NCI-H2171 treated with DMSO at 0.1 percent for 48 hours (cell line): ENCODE measurements at regions not wholly inside any gene's neighbourhood (a gene's known extent, or its start where the extent isn't known, plus 50 kb on each side); places are given as distances from the start of the nearest gene placed in this dataset.
"Not testable (repeated sequence)": the region's sequence is repeated elsewhere in the genome, so short reads cannot be mapped to it uniquely, and the experiment has no call there.

Experiments
- DNase-seq: peaks from one replicate; lab custom pipeline; 2025; lab: John Stamatoyannopoulos, UW

GRCh38 chr9:17846948-17847655 is 268.2 kb downstream of the SH3GL2 start:
- DNase-seq, result peak; percentile 21

GRCh38 chr9:17847908-17848307 is 269.0 kb downstream of the SH3GL2 start:
- no peak for DNase-seq

DNA sequence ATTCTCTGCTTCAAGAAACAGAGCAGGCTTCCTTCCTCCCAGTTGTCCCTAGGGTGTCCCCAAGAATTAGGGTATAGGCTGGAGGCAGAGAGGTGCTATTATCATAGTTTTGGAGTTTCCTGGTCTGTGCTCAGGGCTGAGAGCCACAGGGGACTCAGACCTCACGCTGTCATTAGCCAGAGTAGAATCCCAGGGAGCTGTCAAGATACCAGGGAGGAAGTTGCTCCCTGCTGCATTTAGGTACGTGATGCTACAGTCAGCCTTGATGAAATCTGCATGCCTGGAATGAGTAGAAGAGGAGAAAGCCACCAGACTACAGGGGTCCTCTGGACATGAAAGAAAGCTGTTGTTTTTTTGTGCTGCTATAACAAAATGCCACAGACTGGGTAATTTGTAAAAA is 273.2 kb downstream of the SH3GL2 start:
- no peak for DNase-seq

DNA sequence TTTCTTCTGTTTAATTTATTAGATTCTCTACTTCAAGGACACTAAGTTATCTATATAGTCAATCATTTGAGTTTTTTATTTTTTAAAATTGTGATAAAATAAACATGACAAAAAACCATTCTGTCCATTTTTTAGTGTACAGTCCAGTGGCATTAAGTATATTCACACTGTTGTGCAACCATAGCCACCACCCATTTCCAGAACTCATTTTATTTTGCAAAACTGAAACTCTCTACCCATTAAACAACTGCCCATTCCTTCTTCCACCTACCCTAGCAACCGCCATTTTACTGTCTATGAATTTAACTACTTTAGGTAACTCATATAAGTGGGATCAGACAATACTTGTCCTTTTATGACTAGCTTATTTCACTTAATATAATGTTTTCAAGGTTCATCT is 275.6 kb downstream of the SH3GL2 start:
- no peak for DNase-seq

DNA sequence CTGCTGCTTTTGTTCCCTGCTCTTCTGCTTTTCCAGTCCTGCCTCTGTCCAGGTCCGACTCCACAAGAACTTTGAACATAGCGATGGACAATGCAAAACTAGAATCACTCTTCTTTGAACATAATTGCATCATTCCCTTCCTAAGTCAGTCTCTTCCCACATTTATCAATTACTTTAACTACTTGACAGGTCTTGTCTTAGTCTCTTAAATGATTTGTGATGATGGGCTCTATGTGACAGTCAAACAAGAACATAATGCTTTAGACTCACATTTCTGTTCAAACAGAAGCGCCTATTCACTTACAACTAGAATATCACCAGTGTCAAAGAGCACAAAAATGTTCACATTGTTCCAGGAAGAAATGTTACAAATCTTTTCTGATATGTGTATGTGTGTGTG is 278.1 kb downstream of the SH3GL2 start:
- no peak for DNase-seq

DNA sequence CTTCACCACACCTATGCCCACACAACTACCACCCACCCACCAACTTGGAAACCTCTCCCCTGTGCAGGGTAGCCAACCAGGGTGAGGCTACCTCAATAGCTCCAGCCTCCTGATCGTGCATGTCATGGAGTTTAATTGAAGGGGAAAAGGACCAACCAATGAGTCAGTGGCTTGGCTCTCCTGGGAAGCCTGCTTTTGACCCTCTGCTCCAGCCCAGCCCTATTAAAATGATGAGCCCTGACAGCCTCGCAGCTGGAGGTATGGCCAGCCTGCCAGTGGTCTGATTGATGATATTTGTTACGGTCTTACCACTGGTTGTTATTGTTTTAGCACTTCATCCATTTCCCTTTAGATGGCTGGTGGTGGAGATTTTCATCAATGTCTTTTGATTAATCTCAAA is 280.4 kb downstream of the SH3GL2 start:
- no peak for DNase-seq

GRCh38 chr9:17859987-17860386 is 281.1 kb downstream of the SH3GL2 start:
- no peak for DNase-seq

GRCh38 chr9:17862101-17862500 is 283.2 kb downstream of the SH3GL2 start:
- DNase-seq, result no peak

GRCh38 chr9:17862629-17863028 is 283.8 kb downstream of the SH3GL2 start:
- no peak for DNase-seq

GRCh38 chr9:17863213-17863883 is 284.5 kb downstream of the SH3GL2 start:
- DNase-seq, result no peak

GRCh38 chr9:17863924-17864323 is 285.1 kb downstream of the SH3GL2 start:
- no peak for DNase-seq

- no peak for DNase-seq
These were observed 286.1 kb downstream of the SH3GL2 start for GRCh38 chr9:17864951-17865350.

DNA sequence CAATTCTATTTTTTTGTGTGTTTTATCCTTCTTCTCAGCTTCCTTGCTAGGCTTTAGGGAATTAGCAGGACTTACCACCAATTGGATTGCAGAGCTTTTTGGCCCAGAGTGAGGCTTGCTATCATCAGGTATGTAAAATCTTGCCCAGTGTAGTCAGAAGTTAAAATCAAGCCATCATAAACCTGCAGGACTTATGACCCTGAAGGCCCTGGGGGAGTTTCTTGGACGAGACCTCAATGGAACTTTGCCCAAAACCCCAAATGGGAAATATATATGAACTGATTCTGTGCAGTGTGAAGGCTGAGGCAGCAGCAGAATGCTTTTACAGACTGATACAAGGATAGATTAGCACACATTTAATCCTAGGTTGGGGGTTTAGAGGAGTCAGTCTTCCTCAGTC is 287.0 kb downstream of the SH3GL2 start:
- no peak for DNase-seq

DNA sequence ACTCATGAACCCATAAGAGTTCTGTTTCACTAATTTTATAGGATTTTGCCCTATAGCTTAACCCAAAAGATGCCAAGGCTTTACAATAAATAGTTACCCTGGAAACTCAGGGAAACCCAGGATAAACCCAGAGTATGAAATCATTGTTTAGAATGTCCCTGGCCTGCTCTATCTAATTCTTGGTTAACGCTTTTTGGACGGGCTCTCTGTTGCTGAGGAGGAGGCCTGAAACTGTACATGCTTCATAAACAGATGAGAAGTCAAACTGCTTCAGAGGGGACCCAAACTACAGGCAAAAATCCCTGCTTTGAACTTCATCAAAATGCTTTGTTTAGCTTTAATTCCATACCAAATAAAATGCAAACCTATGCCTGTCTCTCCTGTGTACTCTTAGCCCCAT is 291.9 kb downstream of the SH3GL2 start:
- no peak for DNase-seq

- DNase-seq, result no peak
These were observed 292.5 kb downstream of the SH3GL2 start for GRCh38 chr9:17871213-17871890.

DNA sequence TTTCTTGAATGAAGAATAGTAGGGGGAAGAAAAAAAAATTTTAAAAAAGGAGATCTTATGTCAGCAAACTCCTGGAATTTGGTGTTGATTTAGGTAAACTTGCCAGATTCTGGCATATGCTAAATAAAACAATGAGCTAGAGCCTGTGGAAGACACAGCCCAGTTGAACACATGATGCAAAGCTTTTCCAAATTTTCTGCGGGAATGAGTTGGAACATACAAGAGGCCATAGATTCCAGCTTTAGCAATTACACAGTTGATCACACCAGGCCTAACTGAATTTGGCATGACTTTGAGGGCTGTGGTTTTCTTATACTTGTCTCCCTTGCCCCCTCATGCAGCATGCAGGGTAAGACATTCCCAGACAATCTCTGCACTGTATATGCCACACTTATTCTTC is 297.0 kb downstream of the SH3GL2 start:
- DNase-seq, result no peak

GRCh38 chr9:17876687-17877086 is 297.8 kb downstream of the SH3GL2 start:
- no peak for DNase-seq

DNA sequence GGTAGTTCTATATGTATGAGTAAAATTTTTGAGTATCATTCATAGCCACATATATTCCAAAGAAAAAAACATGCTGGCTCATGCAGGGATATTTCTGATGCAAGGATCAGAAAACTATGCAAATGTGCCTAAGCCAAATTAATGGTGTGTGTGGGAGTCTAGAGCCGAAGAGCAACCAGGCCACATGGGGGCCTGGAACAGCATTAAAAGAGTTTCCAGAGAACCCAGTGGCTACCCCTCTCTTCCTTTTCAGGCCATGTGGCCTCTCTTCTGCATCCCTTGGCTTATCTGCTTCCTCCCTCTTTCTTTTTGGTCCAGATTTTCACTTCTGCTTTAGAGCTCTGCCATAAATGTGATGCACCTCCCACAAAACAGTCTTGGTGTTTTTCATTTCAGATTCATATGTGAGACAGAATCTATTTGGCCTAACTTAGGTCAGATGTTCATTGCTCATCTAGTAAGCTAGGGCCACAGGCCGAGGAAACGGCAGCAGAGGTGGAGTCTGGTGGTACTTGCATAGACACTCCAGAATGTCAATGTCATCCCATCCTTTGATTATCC is 300.0 kb downstream of the SH3GL2 start:
- no peak for DNase-seq

DNA sequence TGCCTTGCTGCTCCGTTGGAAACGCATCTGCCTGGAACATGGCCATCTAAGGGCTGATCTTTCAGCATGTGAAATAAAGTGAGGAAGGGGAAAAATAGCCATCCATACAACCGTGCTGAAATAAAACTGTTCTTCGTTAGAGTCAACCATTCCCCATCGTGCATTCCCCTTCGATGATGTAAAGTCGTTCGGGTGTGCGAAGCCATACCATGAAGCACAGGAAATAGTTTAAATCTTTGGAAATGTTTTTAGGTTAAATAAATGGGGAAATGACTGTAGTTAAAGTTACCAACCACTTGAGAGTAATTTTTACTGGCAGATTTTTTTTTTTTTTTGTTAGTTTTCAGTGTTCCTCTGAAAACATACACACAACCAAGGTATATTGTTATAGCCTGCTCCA is 302.5 kb downstream of the SH3GL2 start:
- no peak for DNase-seq

- DNase-seq, result no peak
These were observed 304.1 kb downstream of the SH3GL2 start for GRCh38 chr9:17882688-17883594.

- no peak for DNase-seq
These were observed 309.2 kb downstream of the SH3GL2 start for GRCh38 chr9:17888066-17888465.

DNA sequence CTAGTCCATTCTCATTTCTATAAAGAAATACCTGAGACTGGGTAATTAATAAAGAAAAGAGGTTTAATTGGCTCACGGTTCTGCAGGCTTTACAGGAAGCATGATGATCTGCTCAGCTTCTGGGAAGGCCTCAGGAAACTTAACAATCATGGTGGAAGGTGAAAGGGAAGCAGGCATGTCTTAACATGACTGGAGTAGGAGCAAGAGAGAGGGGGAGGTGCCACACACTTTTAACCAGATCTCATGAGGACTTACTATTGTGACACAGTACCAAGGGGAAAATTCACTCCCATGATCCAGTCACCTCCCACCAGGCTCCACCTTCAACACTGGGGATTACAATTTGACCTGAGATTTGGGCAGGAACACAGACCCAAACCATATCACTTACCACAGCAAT is 310.1 kb downstream of the SH3GL2 start:
- not testable (repeated sequence) for DNase-seq
